ENCODE measurements at regions not wholly inside any gene's neighbourhood (a gene's known extent, or its start where the extent isn't known, plus 50 kb on each side); places are given as distances from the start of the nearest gene placed in this dataset.

DNA sequence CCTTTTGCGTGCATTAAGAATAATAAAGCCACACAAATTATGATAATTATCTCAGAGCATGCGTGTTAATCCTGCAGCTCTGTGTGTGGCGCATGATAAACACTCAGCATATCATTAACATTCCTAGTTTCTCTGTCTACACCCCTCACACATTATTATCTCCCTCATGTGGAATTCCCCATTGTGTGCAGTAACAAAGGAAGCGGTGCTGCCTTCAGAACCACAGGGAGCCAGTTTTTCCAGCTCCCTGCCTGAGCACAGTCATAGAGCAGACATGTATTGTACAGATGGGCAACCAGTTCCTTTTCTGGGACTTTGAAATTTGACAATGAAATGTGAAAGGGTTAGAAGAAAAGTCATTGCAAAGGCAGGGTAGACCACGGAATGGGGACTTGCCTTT is 1365.5 kb upstream of the CDH9 start:
- TF ChIP-seq FOXM1 (IDR thresholded peaks at IDR 0.05; ENCODE audit: borderline replicate concordance, low read depth) (peak; percentile 62; the same call in 1 of the 2 replicates), ZBTB7A (IDR thresholded peaks at IDR 0.05; ENCODE audit: low read depth) (no peak)

Data from Ishikawa (cell line).